Coronary artery (tissue), 2 donors: ENCODE measurements at regions not wholly inside any gene's neighbourhood (a gene's known extent, or its start where the extent isn't known, plus 50 kb on each side); places are given as distances from the start of the nearest gene placed in this dataset.
"Not testable (repeated sequence)": the region's sequence is repeated elsewhere in the genome, so short reads cannot be mapped to it uniquely, and the experiment has no call there.

ENCODE experiments used
- DNase-seq: peaks from one replicate; pipeline ENCODE4 v3.0.0-alpha.2; 2017; ENCODE audit warnings: low spot score
- H3K27ac ChIP-seq, 2 donors: fragments of 200-600 bp; sonication (generic); one replicate each; pipeline ENCODE4 v1.5.1; 2016 to 2019
- H3K4me3 ChIP-seq: fragments of 200-600 bp; sonication (generic); 2 replicates; pipeline ENCODE4 v1.5.1; 2016; ENCODE audit warnings: mild to moderate bottlenecking, moderate library complexity
- CTCF ChIP-seq: fragments of 200-600 bp; sonication (generic); IDR thresholded peaks from one replicate; pipeline ENCODE4 v1.5.1; 2019; ENCODE audit warnings: antibody characterized with exemption

- TF ChIP-seq CTCF: no peak
- H3K4me3 ChIP-seq: no peak overlapping the region
- DNase-seq: no peak
- no peak overlapping the region for H3K27ac ChIP-seq
These were observed 111.1 kb downstream of the KLF13 start for GRCh38 chr15:31437686-31438085.

- no peak overlapping the region for H3K4me3 ChIP-seq
- TF ChIP-seq CTCF: no peak
- no peak for DNase-seq
- no peak overlapping the region for H3K27ac ChIP-seq
These were observed 112.1 kb downstream of the KLF13 start for GRCh38 chr15:31438601-31439265.

- DNase-seq: no peak
- no peak overlapping the region for H3K27ac ChIP-seq
- no peak overlapping the region for H3K4me3 ChIP-seq
These were observed 112.7 kb downstream of the KLF13 start for GRCh38 chr15:31439328-31439727.

GRCh38 chr15:31440216-31440615, 113.6 kb downstream of the KLF13 start:
- DNase-seq: not testable (repeated sequence)
- peak overlapping the region; percentile 64 to 84 for H3K27ac ChIP-seq

More at GRCh38 chr15:31439328-31439727, 112.7 kb downstream of the KLF13 start:
- TF ChIP-seq CTCF: no peak

GRCh38 chr15:31440754-31441311, 114.2 kb downstream of the KLF13 start:
- Histone ChIP-seq H3K4me3 (peak overlapping the region; percentile 82), H3K27ac (peak overlapping the region; percentile 64 to 84)
- no peak for DNase-seq
- no peak for TF ChIP-seq CTCF

More at GRCh38 chr15:31440216-31440615, 113.6 kb downstream of the KLF13 start:
- peak overlapping the region; percentile 82 for H3K4me3 ChIP-seq

- no peak for DNase-seq
- Histone ChIP-seq H3K4me3 (no peak overlapping the region), H3K27ac (peak overlapping the region; percentile 64 to 80)
- no peak for TF ChIP-seq CTCF
These were observed 115.6 kb downstream of the KLF13 start for GRCh38 chr15:31442226-31442625.

GRCh38 chr15:31442699-31443111, 116.1 kb downstream of the KLF13 start:
- Histone ChIP-seq H3K27ac (peak overlapping the region; percentile 64 to 80), H3K4me3 (no peak overlapping the region)
- no peak for TF ChIP-seq CTCF
- no peak for DNase-seq
